GM13976 (cell line): ENCODE measurements at regions not wholly inside any gene's neighbourhood (a gene's known extent, or its start where the extent isn't known, plus 50 kb on each side); places are given as distances from the start of the nearest gene placed in this dataset.

Experiments used
- DNase-seq: peaks from one replicate; pipeline ENCODE4 v3.0.0; 2012; ENCODE audit warnings: low spot score
- CTCF ChIP-seq: IDR thresholded peaks from 2 replicates; pipeline ENCODE4 v1.5.1; 2012; ENCODE audit warnings: borderline replicate concordance, mild to moderate bottlenecking; ENCODE audit not compliant: insufficient read depth; ENCODE audit errors: extremely low read depth, missing control alignments, control extremely low read depth
- in situ Hi-C: fragments of 300-500 bp; cut with MboI; formaldehyde crosslinking; loops from one replicate; pipeline ENCODE4 v1.12.0; 2022; ENCODE audit warnings: low sequenced_read_pairs, mixed read lengths, inconsistent platforms; ENCODE audit not compliant: unreplicated experiment

GRCh38 chr18:53946594-53946993, 277.9 kb downstream of the MBD2 start:
- DNase-seq, result no peak

DNA sequence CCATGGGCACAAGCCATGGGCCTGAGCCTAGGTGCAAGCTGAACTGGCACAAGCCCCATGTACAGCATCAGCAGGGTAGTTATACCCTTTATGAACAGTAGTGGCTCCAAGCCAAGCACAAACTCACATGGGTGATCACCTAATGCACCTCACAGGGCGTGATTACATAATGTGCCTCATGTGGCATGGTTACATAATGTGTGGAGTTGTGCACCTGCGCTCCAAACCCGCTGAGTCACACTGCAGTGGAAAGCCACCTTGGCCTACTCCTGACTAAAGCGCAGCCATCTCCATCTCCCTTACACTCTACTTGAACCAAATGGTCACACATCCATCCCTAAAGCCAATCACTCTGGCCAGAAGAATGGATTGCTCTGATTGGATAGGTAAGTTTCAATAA, 279.7 kb downstream of the MBD2 start:
- DNase-seq, result no peak
- no peak for TF ChIP-seq CTCF
- in situ Hi-C loops, result no loop called here

More at GRCh38 chr18:53946594-53946993, 277.9 kb downstream of the MBD2 start:
- TF ChIP-seq CTCF, result no peak
- in situ Hi-C loops, result no loop called here

GRCh38 chr18:53943326-53943860, 281.1 kb downstream of the MBD2 start:
- no peak for TF ChIP-seq CTCF
- DNase-seq, result no peak
- in situ Hi-C loops, result no loop called here

- TF ChIP-seq CTCF, result no peak
- in situ Hi-C loops, result no loop called here
- no peak for DNase-seq
Measured at GRCh38 chr18:53941601-53942338, 282.7 kb downstream of the MBD2 start.

GRCh38 chr18:53937037-53937436, 287.4 kb downstream of the MBD2 start:
- DNase-seq, result no peak
- in situ Hi-C loops, result no loop called here
- TF ChIP-seq CTCF, result no peak

GRCh38 chr18:53935803-53936202, 288.7 kb downstream of the MBD2 start:
- no peak for DNase-seq
- in situ Hi-C loops, result no loop called here
- TF ChIP-seq CTCF, result no peak
